HCT116 (cell line): ENCODE measurements at regions not wholly inside any gene's neighbourhood (a gene's known extent, or its start where the extent isn't known, plus 50 kb on each side); places are given as distances from the start of the nearest gene placed in this dataset.

Experiments used
- ATAC-seq: fragments of 200-7000 bp; cut with Tn5 transposase; 2 replicates; pipeline ENCODE4 v1.9.1; 2020; ENCODE audit warnings: mild to moderate bottlenecking, moderate library complexity
- BruUV-seq: library from RNA; stranded (reverse); fragments of 400-500 nt; replicated peaks from 2 replicates; lab custom pipeline; 2021; lab: Mats Ljungman, UMichigan
- CTCF ChIA-PET: fragments of 300-600 bp; sonication (Branson Sonifier 250); formaldehyde crosslinking; loops from one replicate; lab custom pipeline; 2021; ENCODE audit warnings: antibody characterized with exemption; lab: Charles Lee
- POLR2A ChIA-PET: fragments of 300-600, 350-600 bp; sonication (Branson Sonifier 250); formaldehyde crosslinking; loops from one replicate; lab custom pipeline; 2021; ENCODE audit warnings: antibody characterized with exemption; lab: Charles Lee
- RAD21 ChIA-PET, 2 experiments: fragments of 300-600 bp; sonication (Branson Sonifier 250); formaldehyde crosslinking; loops; one replicate each; lab custom pipeline; 2023; ENCODE audit warnings: low total read pairs in 2 of 2; ENCODE audit not compliant: uncharacterized antibody in 2 of 2, unreplicated experiment in 2 of 2, low non-redundant PET in 1 of 2; lab: Charles Lee
- DNase-seq: peaks from one replicate; pipeline ENCODE4 v3.0.0-alpha.2; 2010; ENCODE audit warnings: low read depth, low spot score
- H2AFZ ChIP-seq: fragments of 200-600 bp; shearing (Covaris generic), sonication (generic); 2 replicates; pipeline ENCODE4 v1.6.1; 2017; ENCODE audit warnings: low read depth, mixed run types, mixed read lengths, antibody characterized with exemption, low read length; ENCODE audit not compliant: poor library complexity, severe bottlenecking
- H3K27ac ChIP-seq: 2 replicates; pipeline ENCODE4 v1.5.1; 2012; ENCODE audit warnings: low read depth, low read length
- H3K27me3 ChIP-seq: fragments of 200-600 bp; sonication (generic); 2 replicates; pipeline ENCODE4 v1.6.1; 2016; ENCODE audit warnings: mixed run types, low read length, mixed read lengths; ENCODE audit not compliant: insufficient read depth
- H3K36me3 ChIP-seq, 2 experiments: fragments of 200-500 bp in 1 of 2; fragments of 200-600 bp in 1 of 2; sonication (Bioruptor generic) in 1 of 2; sonication (generic) in 1 of 2; 2 replicates each; pipeline versions ENCODE4 v1.5.1 to v1.6.1; 2014 to 2016; ENCODE audit warnings: low read length in 2 of 2, inconsistent platforms in 1 of 2, mixed read lengths in 1 of 2, mixed run types in 1 of 2; ENCODE audit not compliant: insufficient read depth in 2 of 2, control insufficient read depth in 1 of 2
- H3K4me1 ChIP-seq, 2 experiments: fragments of 200-600 bp in 1 of 2; sonication (generic) in 1 of 2; 2 replicates each; pipeline versions ENCODE4 v1.5.1 to v1.6.1; 2012 to 2017; ENCODE audit warnings: low read length in 2 of 2, inconsistent platforms in 1 of 2, mild to moderate bottlenecking in 1 of 2, mixed read lengths in 1 of 2, mixed run types in 1 of 2, moderate library complexity in 1 of 2; ENCODE audit not compliant: insufficient read depth in 2 of 2, control insufficient read depth in 1 of 2
- H3K4me2 ChIP-seq: fragments of 200-600 bp; sonication (generic); 2 replicates; pipeline ENCODE4 v1.6.1; 2017; ENCODE audit warnings: mixed run types, low read length, mixed read lengths
- H3K4me3 ChIP-seq, 2 experiments: fragments of 200-600 bp in 1 of 2; sonication (generic) in 1 of 2; replicated peaks in 1 of 2; 2 replicates each; pipeline ENCODE4 v1.5.1; 2011 to 2016; ENCODE audit warnings: low read length in 2 of 2, control low read depth in 1 of 2, low read depth in 1 of 2, mild to moderate bottlenecking in 1 of 2, mixed read lengths in 1 of 2, mixed run types in 1 of 2
- H3K79me2 ChIP-seq: fragments of 200-600 bp; sonication (generic); 2 replicates; pipeline ENCODE4 v1.6.1; 2017; ENCODE audit warnings: mild to moderate bottlenecking, mixed run types, low read length, moderate library complexity, mixed read lengths; ENCODE audit not compliant: insufficient read depth
- H3K9ac ChIP-seq: fragments of 200-600 bp; sonication (generic); 2 replicates; pipeline ENCODE4 v1.6.1; 2016; ENCODE audit warnings: low read length, mixed read lengths
- H3K9me2 ChIP-seq: fragments of 200-600 bp; sonication (generic), shearing (Covaris generic); 2 replicates; pipeline ENCODE4 v1.6.1; 2017; ENCODE audit warnings: mixed run types, mild to moderate bottlenecking, moderate library complexity; ENCODE audit not compliant: insufficient read depth
- H3K9me3 ChIP-seq, 2 experiments: fragments of 200-500 bp in 1 of 2; fragments of 200-600 bp in 1 of 2; sonication (Bioruptor generic) in 1 of 2; sonication (generic) in 1 of 2; 2 replicates each; pipeline ENCODE4 v1.6.1; 2014 to 2017; ENCODE audit warnings: low read length in 2 of 2, mixed read lengths in 2 of 2, inconsistent platforms in 1 of 2, low read depth in 1 of 2, mild to moderate bottlenecking in 1 of 2, mixed run types in 1 of 2, moderate library complexity in 1 of 2; ENCODE audit not compliant: control insufficient read depth in 1 of 2, insufficient read depth in 1 of 2
- H4K20me1 ChIP-seq: fragments of 200-600 bp; sonication (generic), shearing (Covaris generic); 2 replicates; pipeline ENCODE4 v1.6.1; 2017; ENCODE audit warnings: mixed run types, mild to moderate bottlenecking, moderate library complexity; ENCODE audit not compliant: insufficient read depth
- EZH2 ChIP-seq: fragments of 200-600 bp; sonication (generic); IDR thresholded peaks from 2 replicates; pipeline ENCODE4 v1.6.1; 2017; ENCODE audit warnings: antibody characterized with exemption, mixed run types
- FOSL1 ChIP-seq: IDR thresholded peaks from 2 replicates; pipeline ENCODE4 v1.6.1; 2012; ENCODE audit warnings: low read depth
- POLR2A ChIP-seq: IDR thresholded peaks from 2 replicates; pipeline ENCODE4 v1.7.0; 2011; ENCODE audit warnings: borderline replicate concordance; ENCODE audit not compliant: insufficient read depth, insufficient read length; ENCODE audit errors: extremely low read depth
- RAD21 ChIP-seq: IDR thresholded peaks from 2 replicates; pipeline ENCODE4 v1.6.1; 2012; ENCODE audit warnings: low read depth, mild to moderate bottlenecking
- SRF ChIP-seq: IDR thresholded peaks from 2 replicates; pipeline ENCODE4 v1.6.1; 2012; ENCODE audit warnings: low read depth
- YY1 ChIP-seq: IDR thresholded peaks from 2 replicates; pipeline ENCODE4 v1.6.1; 2011; ENCODE audit warnings: low read length, low read depth, moderate library complexity, mild to moderate bottlenecking; ENCODE audit not compliant: insufficient replicate concordance; ENCODE audit errors: extremely low read depth
- ZFX ChIP-seq: fragments of 450-650 bp; IDR thresholded peaks from 2 replicates; pipeline ENCODE4 v1.6.1; 2017
- intact Hi-C: fragments of 100-400 bp; cut with micrococcal nuclease; formaldehyde crosslinking; loops from 2 replicates; pipeline ENCODE4 v1.10.0; 2022
- TF ChIP-seq, protein P1 (sequence below): IDR thresholded peaks from 2 replicates; pipeline ENCODE4 v1.6.1; 2012
- TF ChIP-seq, protein P2 (sequence below): IDR thresholded peaks from 2 replicates; pipeline ENCODE4 v1.6.1; 2012

DNA sequence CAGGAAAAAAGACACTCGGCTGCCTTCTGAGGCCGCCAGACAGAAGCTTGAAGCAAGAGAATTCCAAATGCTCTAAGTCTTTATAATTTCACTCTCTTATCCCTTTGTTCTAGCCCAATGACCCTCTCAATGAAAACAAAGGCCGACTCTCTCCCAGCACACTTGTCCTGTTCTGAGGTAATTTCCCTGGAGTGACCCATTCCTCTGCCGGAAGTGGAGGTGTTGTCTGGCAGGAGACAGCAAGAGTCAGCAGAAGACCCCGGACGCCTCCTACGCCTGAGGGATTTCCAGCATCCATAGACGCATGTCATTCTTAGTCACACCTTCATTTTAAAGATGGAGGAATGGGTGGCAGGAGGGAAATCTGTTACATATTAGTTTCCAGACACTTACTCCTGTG lies 110.3 kb downstream of the SOD2 start:
- Histone ChIP-seq H3K4me1 (peaks cover 0 to 3% of the 10 kb centered on the region in 2 experiments; a peak in 2 of 4 replicates), H3K27ac (no peak overlapping the region), H3K9ac (no peak overlapping the region), H3K9me3 (no peaks in the 10 kb centered on the region), H3K4me2 (no peak overlapping the region), H4K20me1 (no peaks in the 10 kb centered on the region), H3K36me3 (no peaks in the 10 kb centered on the region), H3K79me2 (no peaks in the 10 kb centered on the region), H3K9me2 (no peaks in the 10 kb centered on the region), H3K27me3 (no peaks in the 10 kb centered on the region), H3K4me3 (no peak overlapping the region), H2AFZ (no peak overlapping the region)
- no peak for DNase-seq
- intact Hi-C loops, result no loop called here
- RAD21 ChIA-PET, result no interaction called here
- BruUV-seq, result no TSS peak
- CTCF ChIA-PET, result no interaction called here
- TF ChIP-seq FOSL1 (no peak), YY1 (no peak), SRF (no peak), RAD21 (no peak), POLR2A (no peak)
- TF ChIP-seq, protein P1, sequence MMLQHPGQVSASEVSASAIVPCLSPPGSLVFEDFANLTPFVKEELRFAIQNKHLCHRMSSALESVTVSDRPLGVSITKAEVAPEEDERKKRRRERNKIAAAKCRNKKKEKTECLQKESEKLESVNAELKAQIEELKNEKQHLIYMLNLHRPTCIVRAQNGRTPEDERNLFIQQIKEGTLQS, result no peak
- no peak for ATAC-seq
- POLR2A ChIA-PET, result no interaction called here

DNA sequence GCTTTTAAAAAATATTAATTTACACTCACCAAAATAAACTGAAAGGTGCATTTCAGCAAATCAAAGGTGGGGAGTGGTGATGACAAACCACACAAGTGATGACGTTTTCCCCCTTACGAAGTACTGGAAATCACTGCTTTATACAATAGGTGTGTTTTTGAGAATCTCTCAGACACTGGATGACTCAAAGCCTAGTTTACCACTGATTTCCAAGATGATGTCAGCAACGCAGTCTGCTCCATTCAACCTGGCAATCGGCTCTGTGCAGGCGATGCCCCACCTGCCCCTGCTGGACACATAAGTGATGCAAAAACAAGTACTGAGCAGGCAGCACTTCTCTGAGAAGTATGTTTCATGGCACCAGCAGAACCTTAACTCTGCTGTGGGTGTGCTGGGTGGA lies 114.4 kb downstream of the SOD2 start:
- no peak for ATAC-seq

More for the DNA sequence above, 114.4 kb downstream of the SOD2 start:
- no peaks in the 10 kb centered on the region for H3K9me2 ChIP-seq
- no peak overlapping the region for H3K27ac ChIP-seq
- H3K27me3 ChIP-seq, result no peaks in the 10 kb centered on the region
- no peaks in the 10 kb centered on the region for H3K36me3 ChIP-seq
- intact Hi-C loops, result no loop called here
- no peak for DNase-seq
- ChIA-PET RAD21 (no interaction called here), POLR2A (no interaction called here), CTCF (no interaction called here)
- no peak overlapping the region for H3K9ac ChIP-seq
- H3K4me2 ChIP-seq, result no peak overlapping the region
- no peaks in the 10 kb centered on the region for H4K20me1 ChIP-seq
- no peak overlapping the region for H2AFZ ChIP-seq
- H3K4me1 ChIP-seq, result peaks cover 0 to 9% of the 10 kb centered on the region in 2 experiments; a peak in 2 of 4 replicates
- no peak for TF ChIP-seq ZFX
- TF ChIP-seq FOSL1, result no peak
- TF ChIP-seq EZH2, result no peak
- TF ChIP-seq, protein P2, sequence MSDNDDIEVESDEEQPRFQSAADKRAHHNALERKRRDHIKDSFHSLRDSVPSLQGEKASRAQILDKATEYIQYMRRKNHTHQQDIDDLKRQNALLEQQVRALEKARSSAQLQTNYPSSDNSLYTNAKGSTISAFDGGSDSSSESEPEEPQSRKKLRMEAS, result no peak
- TF ChIP-seq RAD21, result no peak
- no peak for TF ChIP-seq POLR2A
- TF ChIP-seq, all 23 proteins: peak for 0
- H3K9me3 ChIP-seq, result no peaks in the 10 kb centered on the region
- no TSS peak for BruUV-seq
- no peak overlapping the region for H3K4me3 ChIP-seq
- H3K79me2 ChIP-seq, result no peaks in the 10 kb centered on the region
